ENCODE measurements at regions not wholly inside any gene's neighbourhood (a gene's known extent, or its start where the extent isn't known, plus 50 kb on each side); places are given as distances from the start of the nearest gene placed in this dataset.

DNA sequence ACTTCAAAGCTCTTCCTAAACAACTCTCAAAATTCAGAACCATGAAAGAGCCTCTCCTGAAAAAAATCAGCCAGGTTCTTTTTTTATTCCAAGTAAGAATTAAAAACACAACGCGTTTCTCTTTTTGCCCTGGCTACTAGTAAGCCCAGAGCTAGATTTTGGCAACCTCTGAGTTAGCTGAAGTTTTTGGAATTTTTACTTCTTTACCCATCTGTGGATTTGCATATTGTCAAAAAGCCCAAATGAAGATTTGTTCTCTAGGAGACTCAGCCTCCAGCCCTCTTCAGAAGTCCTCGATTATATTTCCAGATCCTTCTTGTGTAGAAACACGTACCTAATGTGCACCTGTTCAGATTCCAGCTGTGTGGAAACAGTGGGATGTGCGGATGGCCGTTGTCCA, 517.9 kb downstream of the TBC1D22A start:
- no peak for TF ChIP-seq SPI1 (IDR thresholded peaks at IDR 0.05; ENCODE audit: borderline replicate concordance, low read depth)
- no peak for TF ChIP-seq POLR2AphosphoS5 (IDR thresholded peaks at IDR 0.05; ENCODE audit: low read depth)
- TF ChIP-seq, protein P1, sequence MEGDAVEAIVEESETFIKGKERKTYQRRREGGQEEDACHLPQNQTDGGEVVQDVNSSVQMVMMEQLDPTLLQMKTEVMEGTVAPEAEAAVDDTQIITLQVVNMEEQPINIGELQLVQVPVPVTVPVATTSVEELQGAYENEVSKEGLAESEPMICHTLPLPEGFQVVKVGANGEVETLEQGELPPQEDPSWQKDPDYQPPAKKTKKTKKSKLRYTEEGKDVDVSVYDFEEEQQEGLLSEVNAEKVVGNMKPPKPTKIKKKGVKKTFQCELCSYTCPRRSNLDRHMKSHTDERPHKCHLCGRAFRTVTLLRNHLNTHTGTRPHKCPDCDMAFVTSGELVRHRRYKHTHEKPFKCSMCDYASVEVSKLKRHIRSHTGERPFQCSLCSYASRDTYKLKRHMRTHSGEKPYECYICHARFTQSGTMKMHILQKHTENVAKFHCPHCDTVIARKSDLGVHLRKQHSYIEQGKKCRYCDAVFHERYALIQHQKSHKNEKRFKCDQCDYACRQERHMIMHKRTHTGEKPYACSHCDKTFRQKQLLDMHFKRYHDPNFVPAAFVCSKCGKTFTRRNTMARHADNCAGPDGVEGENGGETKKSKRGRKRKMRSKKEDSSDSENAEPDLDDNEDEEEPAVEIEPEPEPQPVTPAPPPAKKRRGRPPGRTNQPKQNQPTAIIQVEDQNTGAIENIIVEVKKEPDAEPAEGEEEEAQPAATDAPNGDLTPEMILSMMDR (IDR thresholded peaks at IDR 0.05; ENCODE audit: insufficient read depth, low read length), result no peak
- no peak for TF ChIP-seq GABPA (IDR thresholded peaks at IDR 0.05; ENCODE audit: low read depth)
- no peak for DNase-seq (ENCODE audit: low read depth in 1 of 2, low spot score in 1 of 2)

DNA sequence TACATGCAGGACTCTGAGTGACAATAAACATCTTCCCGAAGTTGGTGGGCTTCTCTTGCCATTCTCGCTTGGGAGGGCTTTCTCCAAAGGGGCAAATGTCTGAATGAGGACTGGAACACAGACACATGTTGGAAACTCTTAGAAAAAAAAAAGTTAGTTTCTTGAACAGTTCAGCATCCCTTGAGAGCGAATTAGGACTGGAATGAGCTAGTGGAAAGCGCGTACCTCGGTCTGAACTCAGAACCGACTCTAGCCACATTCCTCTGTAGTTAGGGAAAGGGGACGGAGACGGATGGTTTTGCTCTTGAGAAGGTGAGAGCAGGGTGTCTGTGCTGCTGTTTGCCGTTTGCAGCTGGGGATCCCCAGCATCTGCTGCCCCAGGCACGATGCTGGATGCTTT, 517.3 kb downstream of the TBC1D22A start:
- TF ChIP-seq SPI1 (IDR thresholded peaks at IDR 0.05; ENCODE audit: borderline replicate concordance, low read depth) (no peak), GABPA (IDR thresholded peaks at IDR 0.05; ENCODE audit: low read depth) (no peak), POLR2AphosphoS5 (IDR thresholded peaks at IDR 0.05; ENCODE audit: low read depth) (no peak)
- TF ChIP-seq, protein P2, sequence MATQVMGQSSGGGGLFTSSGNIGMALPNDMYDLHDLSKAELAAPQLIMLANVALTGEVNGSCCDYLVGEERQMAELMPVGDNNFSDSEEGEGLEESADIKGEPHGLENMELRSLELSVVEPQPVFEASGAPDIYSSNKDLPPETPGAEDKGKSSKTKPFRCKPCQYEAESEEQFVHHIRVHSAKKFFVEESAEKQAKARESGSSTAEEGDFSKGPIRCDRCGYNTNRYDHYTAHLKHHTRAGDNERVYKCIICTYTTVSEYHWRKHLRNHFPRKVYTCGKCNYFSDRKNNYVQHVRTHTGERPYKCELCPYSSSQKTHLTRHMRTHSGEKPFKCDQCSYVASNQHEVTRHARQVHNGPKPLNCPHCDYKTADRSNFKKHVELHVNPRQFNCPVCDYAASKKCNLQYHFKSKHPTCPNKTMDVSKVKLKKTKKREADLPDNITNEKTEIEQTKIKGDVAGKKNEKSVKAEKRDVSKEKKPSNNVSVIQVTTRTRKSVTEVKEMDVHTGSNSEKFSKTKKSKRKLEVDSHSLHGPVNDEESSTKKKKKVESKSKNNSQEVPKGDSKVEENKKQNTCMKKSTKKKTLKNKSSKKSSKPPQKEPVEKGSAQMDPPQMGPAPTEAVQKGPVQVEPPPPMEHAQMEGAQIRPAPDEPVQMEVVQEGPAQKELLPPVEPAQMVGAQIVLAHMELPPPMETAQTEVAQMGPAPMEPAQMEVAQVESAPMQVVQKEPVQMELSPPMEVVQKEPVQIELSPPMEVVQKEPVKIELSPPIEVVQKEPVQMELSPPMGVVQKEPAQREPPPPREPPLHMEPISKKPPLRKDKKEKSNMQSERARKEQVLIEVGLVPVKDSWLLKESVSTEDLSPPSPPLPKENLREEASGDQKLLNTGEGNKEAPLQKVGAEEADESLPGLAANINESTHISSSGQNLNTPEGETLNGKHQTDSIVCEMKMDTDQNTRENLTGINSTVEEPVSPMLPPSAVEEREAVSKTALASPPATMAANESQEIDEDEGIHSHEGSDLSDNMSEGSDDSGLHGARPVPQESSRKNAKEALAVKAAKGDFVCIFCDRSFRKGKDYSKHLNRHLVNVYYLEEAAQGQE (IDR thresholded peaks at IDR 0.05; ENCODE audit: insufficient replicate concordance, low read depth), result no peak
- TF ChIP-seq, protein P1 (IDR thresholded peaks at IDR 0.05; ENCODE audit: insufficient read depth, low read length), result no peak
- no peak overlapping the region for H3K27ac ChIP-seq (replicated peaks)
- no peak overlapping the region for H3K4me3 ChIP-seq (replicated peaks; ENCODE audit: insufficient read depth, low read length)
- H3K27me3 ChIP-seq (ENCODE audit: insufficient read depth, poor library complexity, severe bottlenecking), result no peaks in the 10 kb centered on the region
- DNase-seq (ENCODE audit: low read depth in 1 of 2, low spot score in 1 of 2), result no peak

More for the DNA sequence above, 517.9 kb downstream of the TBC1D22A start:
- H3K27me3 ChIP-seq (ENCODE audit: insufficient read depth, poor library complexity, severe bottlenecking), result no peaks in the 10 kb centered on the region
- H3K4me3 ChIP-seq (replicated peaks; ENCODE audit: insufficient read depth, low read length), result no peak overlapping the region
- H3K27ac ChIP-seq (replicated peaks), result no peak overlapping the region

DNA sequence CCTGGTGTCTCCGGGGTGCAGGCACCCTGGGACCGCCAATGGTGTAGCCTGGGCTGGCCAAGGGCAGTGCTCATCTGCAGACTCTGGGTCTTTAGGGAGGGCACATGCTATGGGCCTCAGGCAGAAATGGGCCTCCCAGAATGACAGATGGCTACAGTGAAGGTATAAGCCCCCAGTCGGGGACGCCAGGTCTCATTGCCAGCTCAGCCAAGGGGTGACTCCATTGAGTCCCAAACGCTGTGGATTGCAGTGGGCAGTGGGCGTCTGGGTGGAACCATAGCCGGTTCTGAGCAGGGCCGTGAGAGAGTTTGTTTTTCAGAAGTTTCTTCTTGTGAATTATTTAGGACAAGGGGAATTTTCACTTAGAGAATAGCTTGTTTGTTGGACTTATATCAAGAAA, 516.9 kb downstream of the TBC1D22A start:
- DNase-seq (ENCODE audit: low read depth in 1 of 2, low spot score in 1 of 2), result no peak
- TF ChIP-seq SPI1 (IDR thresholded peaks at IDR 0.05; ENCODE audit: borderline replicate concordance, low read depth) (no peak), GABPA (IDR thresholded peaks at IDR 0.05; ENCODE audit: low read depth) (no peak), POLR2AphosphoS5 (IDR thresholded peaks at IDR 0.05; ENCODE audit: low read depth) (no peak)
- TF ChIP-seq, protein P2 (IDR thresholded peaks at IDR 0.05; ENCODE audit: insufficient replicate concordance, low read depth), result no peak
- TF ChIP-seq, protein P1 (IDR thresholded peaks at IDR 0.05; ENCODE audit: insufficient read depth, low read length), result no peak
- no peak overlapping the region for H3K4me3 ChIP-seq (replicated peaks; ENCODE audit: insufficient read depth, low read length)
- no peaks in the 10 kb centered on the region for H3K27me3 ChIP-seq (ENCODE audit: insufficient read depth, poor library complexity, severe bottlenecking)
- H3K27ac ChIP-seq (replicated peaks), result no peak overlapping the region

DNA sequence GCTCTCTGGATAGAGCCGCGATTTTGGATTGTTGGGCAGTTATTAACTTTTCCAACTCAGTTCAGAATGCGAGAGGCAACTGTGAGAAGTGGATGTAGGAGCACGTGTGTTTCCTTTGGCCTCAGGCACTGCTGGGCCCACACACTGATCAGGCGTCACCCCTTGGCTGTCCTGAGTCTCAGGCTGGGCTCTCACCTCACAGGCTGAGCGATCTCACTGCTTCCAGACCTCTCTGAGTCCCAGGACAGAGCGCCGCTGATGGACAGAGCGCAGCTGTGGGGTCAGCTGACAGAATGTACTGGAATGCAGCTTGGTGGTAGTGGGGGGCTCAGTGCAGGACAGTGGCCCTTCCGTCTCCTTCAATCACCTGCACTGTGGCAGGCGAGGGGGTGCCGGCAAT, 516.2 kb downstream of the TBC1D22A start:
- no peaks in the 10 kb centered on the region for H3K27me3 ChIP-seq (ENCODE audit: insufficient read depth, poor library complexity, severe bottlenecking)
- no peak for DNase-seq (ENCODE audit: low read depth in 1 of 2, low spot score in 1 of 2)
- no peak overlapping the region for H3K4me3 ChIP-seq (replicated peaks; ENCODE audit: insufficient read depth, low read length)
- TF ChIP-seq POLR2AphosphoS5 (IDR thresholded peaks at IDR 0.05; ENCODE audit: low read depth) (no peak), GABPA (IDR thresholded peaks at IDR 0.05; ENCODE audit: low read depth) (no peak), SPI1 (IDR thresholded peaks at IDR 0.05; ENCODE audit: borderline replicate concordance, low read depth) (no peak)
- TF ChIP-seq, protein P2 (IDR thresholded peaks at IDR 0.05; ENCODE audit: insufficient replicate concordance, low read depth), result no peak
- TF ChIP-seq, protein P1 (IDR thresholded peaks at IDR 0.05; ENCODE audit: insufficient read depth, low read length), result no peak
- H3K27ac ChIP-seq (replicated peaks), result no peak overlapping the region

All from HL-60 (cell line).